ENCODE measurements at regions not wholly inside any gene's neighbourhood (a gene's known extent, or its start where the extent isn't known, plus 50 kb on each side); places are given as distances from the start of the nearest gene placed in this dataset.

- Histone ChIP-seq H3K36me3 (no peaks in the 10 kb centered on the region), H3K4me3 (no peak overlapping the region), H3K4me1 (peaks cover 0 to 11% (median 2%) of the 10 kb centered on the region in 4 donors), H3K9me3 (no peaks in the 10 kb centered on the region), H3K27me3 (no peaks in the 10 kb centered on the region), H3K27ac (replicated peaks in 1 of 4) (no peak overlapping the region)
- intact Hi-C loops (cut with DNase I) = no loop called here
- no peak for DNase-seq (ENCODE audit: extremely low spot score)
- WGBS = 39% methylated on average over 1 of the region's 1 CpG
- TF ChIP-seq POLR2A (IDR thresholded peaks at IDR 0.05; ENCODE audit: low read depth) (no peak), POLR2AphosphoS5 (IDR thresholded peaks at IDR 0.05) (no peak), EP300 (IDR thresholded peaks at IDR 0.05) (no peak)
- TF ChIP-seq, protein P1, sequence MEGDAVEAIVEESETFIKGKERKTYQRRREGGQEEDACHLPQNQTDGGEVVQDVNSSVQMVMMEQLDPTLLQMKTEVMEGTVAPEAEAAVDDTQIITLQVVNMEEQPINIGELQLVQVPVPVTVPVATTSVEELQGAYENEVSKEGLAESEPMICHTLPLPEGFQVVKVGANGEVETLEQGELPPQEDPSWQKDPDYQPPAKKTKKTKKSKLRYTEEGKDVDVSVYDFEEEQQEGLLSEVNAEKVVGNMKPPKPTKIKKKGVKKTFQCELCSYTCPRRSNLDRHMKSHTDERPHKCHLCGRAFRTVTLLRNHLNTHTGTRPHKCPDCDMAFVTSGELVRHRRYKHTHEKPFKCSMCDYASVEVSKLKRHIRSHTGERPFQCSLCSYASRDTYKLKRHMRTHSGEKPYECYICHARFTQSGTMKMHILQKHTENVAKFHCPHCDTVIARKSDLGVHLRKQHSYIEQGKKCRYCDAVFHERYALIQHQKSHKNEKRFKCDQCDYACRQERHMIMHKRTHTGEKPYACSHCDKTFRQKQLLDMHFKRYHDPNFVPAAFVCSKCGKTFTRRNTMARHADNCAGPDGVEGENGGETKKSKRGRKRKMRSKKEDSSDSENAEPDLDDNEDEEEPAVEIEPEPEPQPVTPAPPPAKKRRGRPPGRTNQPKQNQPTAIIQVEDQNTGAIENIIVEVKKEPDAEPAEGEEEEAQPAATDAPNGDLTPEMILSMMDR (IDR thresholded peaks at IDR 0.05) = no peak
These were observed 397.7 kb downstream of the NUP35 start for GRCh38 chr2:183521911-183522310.

GRCh38 chr2:183522489-183523266, 398.4 kb downstream of the NUP35 start:
- no peak for DNase-seq (ENCODE audit: extremely low spot score)
- 34% methylated on average over 2 of the region's 2 CpGs for WGBS
- H3K4me3 ChIP-seq = no peak overlapping the region

DNA sequence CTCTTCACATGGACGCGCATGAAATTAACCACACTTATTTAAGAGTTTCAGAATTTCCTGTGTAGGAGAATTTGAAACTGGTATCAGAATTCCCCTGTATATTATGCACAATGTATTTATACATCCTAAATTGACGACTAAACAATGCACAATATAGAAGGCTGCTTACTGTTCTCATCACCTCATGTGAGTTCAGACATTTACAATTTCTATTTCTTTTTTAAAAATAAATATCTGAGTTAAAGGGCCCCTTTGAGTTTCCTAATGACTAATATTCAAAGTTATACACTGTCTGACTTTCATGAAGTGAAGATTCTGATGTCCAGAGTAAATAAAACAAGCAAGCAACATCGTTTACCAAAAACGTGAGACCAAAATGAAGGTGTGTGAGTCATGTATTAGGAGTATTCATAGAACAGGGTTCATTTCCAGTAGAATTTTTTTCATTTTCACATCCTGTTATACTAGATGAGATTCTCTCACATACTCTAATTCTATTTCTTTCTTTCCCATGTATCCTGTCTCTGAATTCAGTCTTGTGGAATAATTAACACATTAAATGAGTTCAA, 406.2 kb downstream of the NUP35 start:
- Histone ChIP-seq H3K36me3 (no peaks in the 10 kb centered on the region), H3K27me3 (no peaks in the 10 kb centered on the region), H3K4me1 (no peaks in the 10 kb centered on the region), H3K9me3 (no peaks in the 10 kb centered on the region), H3K27ac (replicated peaks in 1 of 4) (no peak overlapping the region), H3K4me3 (no peak overlapping the region)
- WGBS = 63% methylated on average over 5 of the region's 5 CpGs
- no peak for DNase-seq (ENCODE audit: extremely low spot score)
- no peak for TF ChIP-seq EP300 (IDR thresholded peaks at IDR 0.05)
- intact Hi-C loops (cut with DNase I) = no loop called here

More at GRCh38 chr2:183522489-183523266, 398.4 kb downstream of the NUP35 start:
- no peaks in the 10 kb centered on the region for H3K9me3 ChIP-seq
- H3K4me1 ChIP-seq = peaks cover 0 to 11% (median 2%) of the 10 kb centered on the region in 4 donors
- TF ChIP-seq, protein P1 (IDR thresholded peaks at IDR 0.05) = no peak
- TF ChIP-seq EP300 (IDR thresholded peaks at IDR 0.05) (no peak), POLR2AphosphoS5 (IDR thresholded peaks at IDR 0.05) (no peak), POLR2A (IDR thresholded peaks at IDR 0.05; ENCODE audit: low read depth) (no peak)
- no peak overlapping the region for H3K27ac ChIP-seq (replicated peaks in 1 of 4)
- no peaks in the 10 kb centered on the region for H3K27me3 ChIP-seq
- intact Hi-C loops (cut with DNase I) = no loop called here
- no peaks in the 10 kb centered on the region for H3K36me3 ChIP-seq

- WGBS = 64% methylated on average over 3 of the region's 3 CpGs
- Histone ChIP-seq H3K4me1 (no peaks in the 10 kb centered on the region), H3K27ac (replicated peaks in 1 of 4) (no peak overlapping the region), H3K4me3 (no peak overlapping the region), H3K27me3 (no peaks in the 10 kb centered on the region), H3K9me3 (no peaks in the 10 kb centered on the region), H3K36me3 (no peaks in the 10 kb centered on the region)
- no peak for DNase-seq (ENCODE audit: extremely low spot score)
- TF ChIP-seq, protein P1 (IDR thresholded peaks at IDR 0.05) = no peak
- TF ChIP-seq EP300 (IDR thresholded peaks at IDR 0.05) (no peak), POLR2A (IDR thresholded peaks at IDR 0.05; ENCODE audit: low read depth) (no peak), POLR2AphosphoS5 (IDR thresholded peaks at IDR 0.05) (no peak)
- intact Hi-C loops (cut with DNase I) = no loop called here
These were observed 408.3 kb downstream of the NUP35 start for GRCh38 chr2:183532514-183532913.

GRCh38 chr2:183533021-183533420, 408.8 kb downstream of the NUP35 start:
- Histone ChIP-seq H3K27me3 (no peaks in the 10 kb centered on the region), H3K36me3 (no peaks in the 10 kb centered on the region), H3K9me3 (no peaks in the 10 kb centered on the region), H3K27ac (replicated peaks in 1 of 4) (no peak overlapping the region), H3K4me1 (peaks cover 0 to 2% (median under 1%) of the 10 kb centered on the region in 4 donors), H3K4me3 (no peak overlapping the region)
- intact Hi-C loops (cut with DNase I) = no loop called here
- 37% methylated on average over 2 of the region's 2 CpGs for WGBS
- TF ChIP-seq EP300 (IDR thresholded peaks at IDR 0.05) = no peak
- TF ChIP-seq, protein P1 (IDR thresholded peaks at IDR 0.05) = no peak
- TF ChIP-seq POLR2AphosphoS5 (IDR thresholded peaks at IDR 0.05) = no peak
- no peak for TF ChIP-seq POLR2A (IDR thresholded peaks at IDR 0.05; ENCODE audit: low read depth)
- no peak for DNase-seq (ENCODE audit: extremely low spot score)

Measured in esophagus muscularis mucosa (tissue), 4 donors.